ENCODE measurements at regions not wholly inside any gene's neighbourhood (a gene's known extent, or its start where the extent isn't known, plus 50 kb on each side); places are given as distances from the start of the nearest gene placed in this dataset.

GRCh38 chr5:166982226-166982625 is 1309.2 kb upstream of the WWC1 start:
- TF ChIP-seq CTCF (IDR thresholded peaks at IDR 0.05 in 8 of 11, conservative IDR thresholded peaks at IDR 0.05 in 3 of 11), result no peak
- no peak for TF ChIP-seq POLR2A (IDR thresholded peaks at IDR 0.05)
- TF ChIP-seq POLR2AphosphoS5 (IDR thresholded peaks at IDR 0.05), result no peak
